ENCODE measurements at regions not wholly inside any gene's neighbourhood (a gene's known extent, or its start where the extent isn't known, plus 50 kb on each side); places are given as distances from the start of the nearest gene placed in this dataset.
"Not testable (repeated sequence)": the region's sequence is repeated elsewhere in the genome, so short reads cannot be mapped to it uniquely, and the experiment has no call there.

DNA sequence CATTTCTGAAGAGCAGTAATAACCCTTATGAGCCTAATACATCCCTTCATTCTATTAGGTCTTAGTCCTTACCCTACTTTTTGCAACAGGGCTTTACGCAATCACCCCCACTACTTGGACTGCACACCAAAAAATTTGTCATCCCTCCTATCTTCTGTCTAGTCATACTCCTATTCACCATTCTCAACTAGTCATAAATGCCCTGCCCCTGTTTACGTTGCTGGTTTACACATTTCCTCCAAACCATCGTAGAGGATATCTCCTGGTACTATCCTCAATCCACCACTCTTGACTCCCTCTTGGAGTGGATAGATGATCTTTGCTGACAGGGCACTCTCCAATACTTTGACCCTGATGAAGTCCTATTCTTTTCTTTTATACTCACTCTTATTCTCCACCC, 98.2 kb upstream of the CCNG1 start:
- H3K27me3 ChIP-seq (ENCODE audit: low read depth), result no peaks in the 10 kb centered on the region
- DNase-seq (no peak), ATAC-seq (no peak)
- H3K4me3 ChIP-seq, result no peak overlapping the region
- H3K36me3 ChIP-seq, result no peaks in the 10 kb centered on the region
- no peaks in the 10 kb centered on the region for H3K9me3 ChIP-seq
- no peaks in the 10 kb centered on the region for H3K4me1 ChIP-seq
- intact Hi-C loops (cut with DNase I), result no loop called here
- H3K27ac ChIP-seq, result no peak overlapping the region
- TF ChIP-seq, protein P1, sequence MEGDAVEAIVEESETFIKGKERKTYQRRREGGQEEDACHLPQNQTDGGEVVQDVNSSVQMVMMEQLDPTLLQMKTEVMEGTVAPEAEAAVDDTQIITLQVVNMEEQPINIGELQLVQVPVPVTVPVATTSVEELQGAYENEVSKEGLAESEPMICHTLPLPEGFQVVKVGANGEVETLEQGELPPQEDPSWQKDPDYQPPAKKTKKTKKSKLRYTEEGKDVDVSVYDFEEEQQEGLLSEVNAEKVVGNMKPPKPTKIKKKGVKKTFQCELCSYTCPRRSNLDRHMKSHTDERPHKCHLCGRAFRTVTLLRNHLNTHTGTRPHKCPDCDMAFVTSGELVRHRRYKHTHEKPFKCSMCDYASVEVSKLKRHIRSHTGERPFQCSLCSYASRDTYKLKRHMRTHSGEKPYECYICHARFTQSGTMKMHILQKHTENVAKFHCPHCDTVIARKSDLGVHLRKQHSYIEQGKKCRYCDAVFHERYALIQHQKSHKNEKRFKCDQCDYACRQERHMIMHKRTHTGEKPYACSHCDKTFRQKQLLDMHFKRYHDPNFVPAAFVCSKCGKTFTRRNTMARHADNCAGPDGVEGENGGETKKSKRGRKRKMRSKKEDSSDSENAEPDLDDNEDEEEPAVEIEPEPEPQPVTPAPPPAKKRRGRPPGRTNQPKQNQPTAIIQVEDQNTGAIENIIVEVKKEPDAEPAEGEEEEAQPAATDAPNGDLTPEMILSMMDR (IDR thresholded peaks at IDR 0.05), result no peak

DNA sequence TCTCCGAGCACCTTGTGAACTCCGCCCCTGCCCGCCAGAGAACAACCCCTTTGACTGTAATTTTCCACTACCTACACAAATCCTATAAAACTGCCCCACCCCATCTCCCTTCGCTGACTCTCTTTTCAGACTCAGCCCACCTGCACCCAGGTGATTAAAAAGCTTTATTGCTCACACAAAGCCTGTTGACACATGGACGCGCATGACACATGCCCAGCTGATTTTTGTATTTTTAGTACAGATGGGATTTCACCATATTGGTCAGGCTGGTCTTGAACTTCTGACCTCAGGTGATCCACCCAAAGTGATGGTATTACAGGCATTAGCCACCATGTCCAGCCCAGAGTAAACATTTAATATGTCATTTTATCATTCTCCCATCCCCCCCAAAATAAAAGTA, 97.0 kb upstream of the CCNG1 start:
- H3K27ac ChIP-seq; H3K36me3 ChIP-seq; H3K9me3 ChIP-seq; H3K27me3 ChIP-seq (ENCODE audit: low read depth); H3K4me3 ChIP-seq; ATAC-seq; H3K4me1 ChIP-seq; intact Hi-C loops (cut with DNase I); DNase-seq: not testable (repeated sequence)

DNA sequence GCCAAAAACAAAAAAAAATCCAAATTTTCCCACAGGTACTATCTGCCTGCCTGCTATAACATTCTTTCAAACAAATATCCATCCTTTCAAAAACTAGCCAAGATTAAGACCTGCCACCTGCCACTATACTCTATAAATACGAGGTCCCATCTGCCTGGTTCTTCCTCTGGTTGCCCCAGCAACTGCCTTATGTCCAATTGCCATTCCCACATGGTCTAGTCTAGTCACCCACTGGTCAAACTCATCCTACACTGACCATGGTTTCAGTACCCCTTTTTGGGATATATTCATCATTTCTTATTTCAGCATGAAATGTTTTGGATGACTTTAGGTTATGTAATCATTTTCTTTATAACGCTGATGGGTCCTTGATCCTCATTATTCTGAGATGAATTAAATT, 95.1 kb upstream of the CCNG1 start:
- H3K4me1 ChIP-seq, result no peaks in the 10 kb centered on the region
- H3K27ac ChIP-seq, result no peak overlapping the region
- no peak for DNase-seq
- TF ChIP-seq, protein P1 (IDR thresholded peaks at IDR 0.05), result no peak
- ATAC-seq, result no peak
- intact Hi-C loops (cut with DNase I), result no loop called here
- H3K36me3 ChIP-seq, result no peaks in the 10 kb centered on the region
- H3K4me3 ChIP-seq, result no peak overlapping the region
- H3K9me3 ChIP-seq, result no peaks in the 10 kb centered on the region
- H3K27me3 ChIP-seq (ENCODE audit: low read depth), result no peaks in the 10 kb centered on the region

DNA sequence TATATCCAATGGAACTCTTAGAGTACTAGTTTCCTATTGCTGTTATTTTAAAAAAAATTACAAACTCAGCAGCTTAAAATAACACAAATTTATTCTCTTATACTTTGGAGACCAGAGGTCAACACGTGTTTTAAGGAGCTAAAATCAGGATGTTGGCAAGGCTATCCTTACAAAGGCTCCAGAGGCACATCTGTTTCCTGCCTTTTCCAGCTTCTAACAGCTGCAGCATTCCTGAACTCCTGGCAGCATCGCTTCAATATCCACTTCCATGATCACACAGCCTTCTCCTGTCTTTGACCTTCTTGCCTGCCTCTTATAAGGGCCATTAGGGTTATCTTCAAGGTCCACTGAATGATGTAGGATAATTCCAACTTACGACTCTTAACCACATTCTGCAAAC, 92.2 kb upstream of the CCNG1 start:
- Histone ChIP-seq H3K27me3 (ENCODE audit: low read depth) (peaks cover 6% of the 10 kb centered on the region), H3K36me3 (no peaks in the 10 kb centered on the region), H3K27ac (no peak overlapping the region), H3K4me3 (no peak overlapping the region), H3K4me1 (no peaks in the 10 kb centered on the region), H3K9me3 (no peaks in the 10 kb centered on the region)
- DNase-seq (no peak), ATAC-seq (no peak)
- TF ChIP-seq, protein P1 (IDR thresholded peaks at IDR 0.05), result no peak
- intact Hi-C loops (cut with DNase I), result no loop called here

DNA sequence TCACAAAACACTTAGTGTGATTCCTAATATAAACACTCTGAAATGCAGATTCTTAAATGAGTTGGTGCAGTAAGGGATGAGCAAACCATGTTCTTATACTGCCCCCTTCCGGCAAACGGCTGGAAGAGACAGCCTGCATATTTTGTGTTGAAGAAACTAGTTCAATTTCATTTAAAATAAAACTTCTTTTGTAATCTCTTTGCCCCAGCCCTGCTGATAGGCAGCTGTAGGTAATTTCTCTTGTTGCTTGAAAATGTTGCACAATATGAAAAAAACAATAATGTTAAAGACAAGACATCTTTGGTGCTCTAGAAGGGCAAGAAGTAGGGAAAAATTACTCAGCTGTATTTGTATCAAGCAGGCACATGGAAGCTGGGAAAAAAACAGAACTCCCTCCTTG, 89.7 kb upstream of the CCNG1 start:
- Histone ChIP-seq H3K9me3 (no peaks in the 10 kb centered on the region), H3K4me3 (no peak overlapping the region), H3K36me3 (no peaks in the 10 kb centered on the region), H3K27me3 (ENCODE audit: low read depth) (peaks cover 6% of the 10 kb centered on the region), H3K27ac (no peak overlapping the region), H3K4me1 (no peaks in the 10 kb centered on the region)
- DNase-seq (no peak), ATAC-seq (peak; percentile 69 to 71)
- TF ChIP-seq, protein P1 (IDR thresholded peaks at IDR 0.05), result peak; percentile 80
- intact Hi-C loops (cut with DNase I), result no loop called here

DNA sequence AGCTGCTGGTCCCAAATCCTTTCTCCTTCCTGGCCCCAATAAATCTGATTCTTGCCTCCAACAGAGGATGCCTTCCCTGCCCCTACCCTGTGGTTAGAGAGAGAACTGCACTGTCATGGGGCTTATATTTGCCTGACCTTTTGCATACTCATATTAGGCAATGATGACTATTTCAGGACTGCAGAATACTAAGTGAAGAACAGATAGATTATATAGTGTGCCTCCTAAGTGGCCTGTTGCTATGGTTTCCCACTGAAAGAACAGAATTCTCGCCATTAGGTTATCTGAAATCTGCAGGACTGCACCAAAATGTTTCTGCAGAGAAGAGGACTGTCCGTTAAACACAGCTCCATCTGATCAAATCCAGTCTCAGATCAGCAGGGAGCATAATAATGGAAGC, 87.3 kb upstream of the CCNG1 start:
- no peaks in the 10 kb centered on the region for H3K4me1 ChIP-seq
- no peaks in the 10 kb centered on the region for H3K36me3 ChIP-seq
- DNase-seq (no peak), ATAC-seq (peak; percentile 28 to 62)
- H3K4me3 ChIP-seq, result no peak overlapping the region
- H3K9me3 ChIP-seq, result no peaks in the 10 kb centered on the region
- H3K27ac ChIP-seq, result no peak overlapping the region
- TF ChIP-seq, protein P1 (IDR thresholded peaks at IDR 0.05), result no peak
- peaks cover 6% of the 10 kb centered on the region for H3K27me3 ChIP-seq (ENCODE audit: low read depth)
- intact Hi-C loops (cut with DNase I), result no loop called here
